Right lobe of liver (tissue), 4 donors: ENCODE measurements at regions not wholly inside any gene's neighbourhood (a gene's known extent, or its start where the extent isn't known, plus 50 kb on each side); places are given as distances from the start of the nearest gene placed in this dataset.

ENCODE experiments used
- CTCF ChIP-seq, 4 donors: fragments of 200-600 bp in 3 of 4; fragments of 450-650 bp in 1 of 4; IDR thresholded peaks; one replicate each; pipeline versions ENCODE4 v1.5.1 to v1.8.0; 2016 to 2022; ENCODE audit warnings: antibody characterized with exemption in 4 of 4, mild to moderate bottlenecking in 2 of 4
- POLR2A ChIP-seq: fragments of 450-650 bp; IDR thresholded peaks from one replicate; pipeline ENCODE4 v1.6.1; 2017; ENCODE audit warnings: antibody characterized with exemption, mild to moderate bottlenecking
- donor health status: DM: no; HTN: no; CAD: no.
- donor health status: DM: no; HTN: no; CAD: no.
- donor health status: DM: no; HTN: yes; CAD: no.

GRCh38 chr9:85443190-85443598 lies 298.6 kb downstream of the AGTPBP1 start:
- TF ChIP-seq CTCF (IDR thresholded peaks at IDR 0.05) (no peak), POLR2A (no peak)
